Effector memory CD4-positive, alpha-beta T cell (primary cell): ENCODE measurements at regions not wholly inside any gene's neighbourhood (a gene's known extent, or its start where the extent isn't known, plus 50 kb on each side); places are given as distances from the start of the nearest gene placed in this dataset.
"Not testable (repeated sequence)": the region's sequence is repeated elsewhere in the genome, so short reads cannot be mapped to it uniquely, and the experiment has no call there.

Experiments used
- DNase-seq, 3 donors: peaks; one replicate each; pipeline ENCODE4 v3.0.0-alpha.2; 2020
- H3K27ac ChIP-seq: 2 replicates; pipeline ENCODE4 v1.7.0; 2013; ENCODE audit warnings: mild to moderate bottlenecking, low read length, moderate library complexity; ENCODE audit not compliant: insufficient read depth, poor library complexity, severe bottlenecking
- H3K27me3 ChIP-seq: replicated peaks from 2 replicates; pipeline ENCODE4 v1.7.0; 2013; ENCODE audit warnings: mild to moderate bottlenecking, low read length; ENCODE audit not compliant: insufficient read depth, control insufficient read depth, poor library complexity, severe bottlenecking
- H3K36me3 ChIP-seq: 2 replicates; pipeline ENCODE4 v1.7.0; 2013; ENCODE audit warnings: mild to moderate bottlenecking, low read length, moderate library complexity; ENCODE audit not compliant: control insufficient read depth, insufficient read depth
- H3K4me1 ChIP-seq: 2 replicates; pipeline ENCODE4 v1.7.0; 2013; ENCODE audit warnings: low read length, mild to moderate bottlenecking; ENCODE audit not compliant: control insufficient read depth, insufficient read depth, poor library complexity, severe bottlenecking
- H3K4me3 ChIP-seq: 2 replicates; pipeline ENCODE4 v1.7.0; 2013; ENCODE audit warnings: low read length, low read depth, mild to moderate bottlenecking; ENCODE audit not compliant: insufficient read depth, poor library complexity, severe bottlenecking
- H3K9me3 ChIP-seq: 2 replicates; pipeline ENCODE4 v1.7.0; 2013; ENCODE audit warnings: mild to moderate bottlenecking, low read length, moderate library complexity; ENCODE audit not compliant: control insufficient read depth

DNA sequence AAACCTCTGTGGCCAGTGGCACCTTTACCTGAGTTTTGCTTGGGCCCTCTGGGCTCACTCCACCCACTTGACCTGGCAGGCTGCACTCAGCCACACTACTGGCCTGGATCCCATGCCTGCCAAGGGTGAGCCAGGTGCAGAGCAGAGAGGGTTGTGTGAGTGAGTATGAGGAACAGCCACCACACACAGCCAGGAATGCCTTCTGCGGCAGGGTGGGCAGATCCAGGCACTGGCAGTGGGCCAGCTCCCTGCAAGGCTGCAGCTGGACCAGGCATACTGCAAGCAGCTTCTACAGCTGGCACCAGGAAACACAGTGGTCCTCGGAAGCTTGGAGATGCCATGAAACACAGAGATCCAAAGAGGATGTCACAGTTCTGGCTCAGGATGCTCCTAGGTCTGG lies 570.1 kb upstream of the ACTRT1 start:
- Histone ChIP-seq H3K9me3 (no peaks in the 10 kb centered on the region), H3K4me1 (no peaks in the 10 kb centered on the region), H3K27me3 (no peaks in the 10 kb centered on the region), H3K4me3 (no peak overlapping the region), H3K27ac (no peak overlapping the region), H3K36me3 (no peaks in the 10 kb centered on the region)
- no peak for DNase-seq

DNA sequence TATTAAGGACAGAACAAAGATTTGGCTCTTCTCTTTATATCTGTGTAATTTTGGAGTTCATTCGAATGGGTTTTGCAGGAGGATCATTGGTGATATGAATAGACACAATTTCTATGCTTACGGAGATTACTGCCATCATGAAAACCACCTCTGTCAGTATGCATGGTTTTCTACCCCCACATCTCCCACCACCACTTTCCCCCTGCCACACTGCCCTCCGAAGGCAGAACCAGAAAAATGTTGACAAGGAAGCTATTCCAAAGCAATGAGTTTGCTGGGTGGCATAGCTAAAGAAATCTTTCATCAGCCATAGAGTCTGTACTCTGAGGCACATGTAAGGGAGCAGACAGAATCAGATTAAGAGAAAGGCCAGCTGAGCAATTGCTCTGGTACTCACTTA lies 567.3 kb upstream of the ACTRT1 start:
- Histone ChIP-seq H3K4me3 (no peak overlapping the region), H3K4me1 (no peaks in the 10 kb centered on the region), H3K27me3 (no peaks in the 10 kb centered on the region)

DNA sequence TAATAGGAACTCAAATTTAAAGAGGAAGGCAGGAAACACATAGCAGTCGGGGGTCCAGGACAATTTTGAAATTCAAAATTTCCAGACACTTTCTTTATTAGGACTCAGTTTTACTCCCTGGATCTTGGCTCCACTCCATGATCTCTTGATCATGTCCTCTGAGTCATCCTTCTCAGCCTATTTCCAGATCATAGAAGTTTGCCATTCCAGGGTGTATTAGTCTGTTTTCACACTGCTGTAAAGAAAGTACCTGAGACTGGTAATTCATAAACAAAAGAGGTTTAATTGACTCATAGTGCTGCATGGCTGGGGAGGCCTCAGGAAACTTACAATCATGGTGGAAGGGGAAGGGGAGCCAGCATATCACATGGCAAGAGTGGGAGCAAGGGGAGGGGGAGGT lies 564.7 kb upstream of the ACTRT1 start:
- Histone ChIP-seq H3K4me1 (no peaks in the 10 kb centered on the region), H3K27me3 (no peaks in the 10 kb centered on the region), H3K9me3 (no peaks in the 10 kb centered on the region), H3K4me3 (no peak overlapping the region), H3K27ac (no peak overlapping the region), H3K36me3 (no peaks in the 10 kb centered on the region)
- DNase-seq, result no peak

More for the DNA sequence above, 567.3 kb upstream of the ACTRT1 start:
- Histone ChIP-seq H3K27ac (no peak overlapping the region), H3K36me3 (no peaks in the 10 kb centered on the region), H3K9me3 (no peaks in the 10 kb centered on the region)
- no peak for DNase-seq

DNA sequence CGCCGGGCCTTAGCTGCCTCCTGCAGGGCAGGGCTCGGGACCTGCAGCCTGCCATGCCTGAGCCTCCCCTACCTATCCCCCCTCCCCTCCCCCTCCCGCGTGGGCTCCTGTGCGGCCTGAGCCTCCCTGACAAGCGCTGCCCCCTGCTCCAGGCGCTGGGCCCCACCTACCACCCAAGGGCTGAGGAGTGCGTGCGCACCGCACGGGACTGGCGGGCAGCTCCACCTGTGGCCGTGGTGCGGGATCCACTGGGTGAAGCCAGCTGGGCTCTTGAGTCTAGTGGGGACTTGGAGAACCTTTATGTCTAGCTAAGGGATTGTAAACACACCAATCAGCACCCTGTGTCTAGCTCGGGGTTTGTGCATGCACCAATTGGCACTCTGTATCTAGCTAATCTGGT lies 554.6 kb upstream of the ACTRT1 start:
- not testable (repeated sequence) for DNase-seq, H3K36me3 ChIP-seq, H3K9me3 ChIP-seq, H3K4me1 ChIP-seq, H3K27me3 ChIP-seq, H3K4me3 ChIP-seq, H3K27ac ChIP-seq

DNA sequence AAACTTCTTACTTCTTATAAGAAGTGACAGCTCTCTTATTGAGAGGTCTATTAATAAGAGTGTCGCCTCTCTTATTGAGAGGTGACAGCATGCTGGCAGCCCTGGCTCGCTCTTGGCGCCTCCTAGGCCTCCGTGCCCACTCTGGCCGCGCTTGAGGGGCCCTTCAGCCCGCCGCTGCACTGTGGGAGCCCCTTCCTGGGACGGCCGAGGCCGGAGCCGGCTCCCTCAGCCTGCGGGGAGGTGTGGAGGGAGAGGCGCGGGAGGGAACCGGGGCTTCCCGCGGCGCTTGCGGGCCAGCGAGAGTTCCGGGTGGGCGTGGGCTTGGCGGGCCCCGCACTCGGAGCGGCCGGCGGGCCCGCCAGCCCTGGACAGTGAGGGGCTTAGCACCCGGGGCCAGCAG lies 554.2 kb upstream of the ACTRT1 start:
- not testable (repeated sequence) for DNase-seq, H3K27ac ChIP-seq, H3K4me1 ChIP-seq, H3K36me3 ChIP-seq, H3K27me3 ChIP-seq, H3K9me3 ChIP-seq, H3K4me3 ChIP-seq

DNA sequence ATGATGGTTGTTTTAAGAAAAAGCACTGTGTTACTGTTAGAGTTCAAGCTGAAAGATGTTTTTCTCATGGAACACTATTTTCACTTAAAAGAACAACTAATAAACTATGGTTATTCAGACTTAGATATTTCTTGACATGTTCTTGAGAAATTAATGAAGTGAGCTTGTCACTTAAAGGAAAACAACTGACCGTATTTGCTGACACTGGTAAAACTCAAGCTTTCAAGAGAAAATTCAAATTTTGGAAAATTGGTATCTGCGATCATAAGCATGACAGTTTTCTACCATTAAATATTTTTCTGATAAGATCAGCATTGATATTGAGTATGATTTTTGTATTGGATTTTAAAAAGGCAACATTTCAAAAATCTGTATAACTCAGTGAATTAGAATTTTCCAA lies 549.5 kb upstream of the ACTRT1 start:
- Histone ChIP-seq H3K4me1 (no peaks in the 10 kb centered on the region), H3K9me3 (no peaks in the 10 kb centered on the region), H3K36me3 (no peaks in the 10 kb centered on the region), H3K27me3 (no peaks in the 10 kb centered on the region), H3K4me3 (no peak overlapping the region), H3K27ac (no peak overlapping the region)
- no peak for DNase-seq

DNA sequence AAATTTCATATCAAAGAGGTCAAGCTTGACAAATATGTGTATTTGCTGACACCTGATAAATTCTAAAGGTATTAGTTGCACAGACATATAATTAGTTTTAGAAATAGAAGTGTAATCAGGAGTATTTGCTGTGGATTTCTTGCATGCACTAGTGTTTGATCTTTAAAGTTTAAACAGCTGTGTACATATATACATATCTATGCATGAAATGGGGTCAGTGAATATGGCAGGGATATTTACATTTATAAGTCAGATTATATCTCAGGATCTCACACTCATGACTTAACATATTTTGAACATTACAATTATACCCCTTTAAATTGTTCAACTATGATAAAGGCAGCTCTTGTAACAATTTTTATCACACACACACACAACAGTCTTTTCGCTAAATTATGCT lies 547.4 kb upstream of the ACTRT1 start:
- no peaks in the 10 kb centered on the region for H3K4me1 ChIP-seq
- no peak for DNase-seq
- H3K4me3 ChIP-seq, result no peak overlapping the region
- no peaks in the 10 kb centered on the region for H3K27me3 ChIP-seq
- H3K36me3 ChIP-seq, result no peaks in the 10 kb centered on the region
- H3K27ac ChIP-seq, result no peak overlapping the region
- H3K9me3 ChIP-seq, result no peaks in the 10 kb centered on the region

DNA sequence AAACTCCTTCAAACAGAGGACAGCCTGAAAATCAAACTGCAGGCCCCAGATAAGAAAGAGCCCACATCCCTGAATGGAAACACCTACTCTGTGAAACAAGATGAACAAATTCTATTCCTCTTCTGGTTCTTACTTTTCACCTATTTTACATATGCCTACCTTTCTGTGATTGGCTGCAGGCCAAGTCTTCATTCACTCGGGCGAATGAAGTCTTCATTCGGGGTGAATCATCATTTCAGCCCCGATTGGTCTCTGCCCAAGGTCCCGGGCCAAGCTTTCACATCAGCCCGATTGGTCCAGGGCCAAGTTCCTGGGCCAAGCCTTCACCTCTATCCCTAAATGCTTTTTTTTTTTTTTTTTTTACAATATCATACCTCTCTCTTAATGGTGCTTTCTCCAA lies 529.8 kb upstream of the ACTRT1 start:
- Histone ChIP-seq H3K27me3 (no peaks in the 10 kb centered on the region), H3K4me3 (no peak overlapping the region), H3K9me3 (no peaks in the 10 kb centered on the region), H3K27ac (no peak overlapping the region), H3K36me3 (no peaks in the 10 kb centered on the region), H3K4me1 (no peaks in the 10 kb centered on the region)
- DNase-seq, result no peak

DNA sequence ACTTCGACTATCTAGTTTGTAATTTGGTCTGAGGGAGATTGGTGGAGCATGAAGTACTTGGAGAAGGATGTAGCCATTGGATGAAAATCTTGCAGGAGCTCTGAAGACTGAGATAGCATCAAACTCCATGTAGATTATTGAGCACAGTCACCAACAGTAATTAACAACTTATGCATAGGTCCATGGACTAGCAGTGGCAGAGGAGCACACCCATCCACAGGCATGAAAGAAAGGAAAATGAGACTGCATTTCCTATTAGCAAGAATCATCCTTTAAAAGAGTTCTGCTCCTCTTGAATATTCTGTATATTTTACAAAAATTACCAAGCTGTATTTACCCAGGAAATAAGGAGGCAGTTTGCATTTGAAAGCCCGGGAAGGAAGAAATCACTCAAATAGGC lies 529.4 kb upstream of the ACTRT1 start:
- H3K4me1 ChIP-seq, result no peaks in the 10 kb centered on the region
- no peaks in the 10 kb centered on the region for H3K27me3 ChIP-seq
- no peak for DNase-seq
- no peak overlapping the region for H3K4me3 ChIP-seq
- H3K36me3 ChIP-seq, result no peaks in the 10 kb centered on the region
- no peaks in the 10 kb centered on the region for H3K9me3 ChIP-seq
- H3K27ac ChIP-seq, result no peak overlapping the region

DNA sequence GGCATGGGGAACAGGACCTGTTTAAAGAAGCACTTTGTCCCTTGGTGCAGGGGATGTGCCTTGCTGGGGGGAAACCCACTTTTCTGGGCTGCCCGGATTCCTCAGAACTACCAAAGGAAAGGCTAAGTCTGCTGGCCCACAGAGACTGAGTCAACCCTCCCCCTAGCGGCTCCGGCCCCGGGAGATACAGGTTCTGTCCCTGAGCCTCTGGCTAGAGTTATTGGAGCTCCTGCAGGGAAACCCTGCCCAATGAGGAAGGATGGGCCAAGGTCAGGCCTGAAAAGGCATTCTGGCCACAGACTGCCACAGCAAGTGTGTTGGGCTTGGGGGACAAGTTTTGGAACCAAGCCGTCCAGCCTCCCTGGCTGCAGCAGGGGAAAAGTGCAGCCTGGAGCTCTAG lies 490.9 kb upstream of the ACTRT1 start:
- Histone ChIP-seq H3K27ac (no peak overlapping the region), H3K27me3 (no peaks in the 10 kb centered on the region)
- DNase-seq, result no peak

DNA sequence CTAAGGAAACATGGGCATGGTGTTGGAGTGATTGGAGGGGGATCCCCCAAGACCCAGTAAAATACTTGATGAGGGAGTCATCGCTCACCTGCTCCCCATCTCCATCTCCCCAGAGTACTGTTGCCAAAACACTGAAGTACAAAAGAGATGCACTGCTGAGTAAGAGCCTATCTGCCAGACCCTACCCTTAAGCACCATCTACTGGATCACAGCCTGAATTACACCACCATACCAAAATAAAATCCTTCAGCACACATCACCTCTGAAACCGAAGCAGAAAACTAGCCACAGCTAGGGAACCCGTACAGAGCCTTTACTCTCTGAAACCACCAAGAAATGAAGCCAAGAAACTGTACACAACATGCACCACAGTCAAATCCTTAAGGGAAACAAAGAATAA lies 466.3 kb upstream of the ACTRT1 start:
- Histone ChIP-seq H3K27me3 (no peaks in the 10 kb centered on the region), H3K4me1 (no peaks in the 10 kb centered on the region), H3K4me3 (no peak overlapping the region), H3K9me3 (no peaks in the 10 kb centered on the region), H3K36me3 (no peaks in the 10 kb centered on the region), H3K27ac (no peak overlapping the region)
- DNase-seq, result no peak

More for the DNA sequence above, 490.9 kb upstream of the ACTRT1 start:
- no peak overlapping the region for H3K4me3 ChIP-seq
- no peaks in the 10 kb centered on the region for H3K9me3 ChIP-seq
- no peaks in the 10 kb centered on the region for H3K4me1 ChIP-seq
- no peaks in the 10 kb centered on the region for H3K36me3 ChIP-seq
